GM19238 (cell line): ENCODE measurements at regions not wholly inside any gene's neighbourhood (a gene's known extent, or its start where the extent isn't known, plus 50 kb on each side); places are given as distances from the start of the nearest gene placed in this dataset.

Source experiments
- DNase-seq: peaks from one replicate; pipeline ENCODE4 v3.0.0; 2011; ENCODE audit warnings: low spot score; ENCODE audit not compliant: insufficient read length

DNA sequence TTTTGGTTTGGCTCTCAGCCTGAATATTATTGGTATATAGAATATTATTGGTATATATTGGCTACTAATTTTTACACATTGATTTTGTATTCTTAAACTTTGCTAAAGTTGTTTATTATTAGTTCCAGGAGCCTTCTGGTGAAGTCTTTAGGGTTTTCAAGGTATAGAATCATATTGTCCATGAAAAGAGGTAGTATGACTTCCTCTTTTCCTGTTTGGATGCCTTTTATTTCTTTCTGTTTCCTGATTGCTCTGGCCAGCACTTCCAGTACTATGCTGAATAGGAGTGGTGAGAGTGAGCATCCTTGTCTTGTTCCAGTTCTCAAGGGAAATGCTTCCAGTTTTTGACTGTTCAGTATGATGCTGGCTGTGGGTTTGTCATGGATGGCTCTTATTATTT is 107.3 kb upstream of the LIPC start:
- DNase-seq, result no peak

DNA sequence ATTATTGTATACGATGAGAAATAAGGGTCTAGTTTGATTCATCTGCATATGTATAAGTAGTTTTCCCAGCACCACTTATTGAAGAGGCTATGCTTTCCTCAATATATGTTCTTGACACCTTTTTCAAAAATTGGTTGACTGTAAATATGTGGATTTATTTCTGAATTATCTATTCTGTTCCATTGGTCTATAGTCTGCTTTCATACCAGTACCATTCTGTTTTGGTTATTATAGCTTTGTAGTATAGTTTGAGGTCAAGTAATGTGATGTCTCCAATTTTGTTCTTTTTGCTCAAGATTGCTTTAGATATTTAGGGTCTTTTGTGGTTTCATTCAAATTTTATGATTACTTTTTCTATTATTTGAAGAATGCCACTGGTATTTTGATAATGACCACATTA is 103.8 kb upstream of the LIPC start:
- no peak for DNase-seq

DNA sequence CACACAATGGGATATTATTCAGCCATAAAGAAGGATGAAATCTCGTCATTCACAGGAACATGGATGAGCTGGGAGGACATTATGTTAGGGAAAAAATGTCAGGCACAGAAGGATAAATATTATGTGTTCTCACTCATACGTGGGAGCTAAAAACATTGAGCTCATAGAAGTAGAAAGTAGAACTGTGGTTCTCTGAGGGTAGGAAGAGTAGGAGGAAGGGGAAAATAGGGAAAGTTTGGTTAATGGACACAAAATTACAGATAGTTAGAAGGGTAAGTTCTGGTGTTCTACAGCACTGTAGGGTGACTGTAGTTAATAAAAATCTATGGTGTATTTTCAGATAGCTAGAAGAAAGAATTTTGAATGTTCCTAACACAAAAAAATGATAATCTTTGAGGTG is 102.6 kb upstream of the LIPC start:
- DNase-seq, result no peak

- DNase-seq, result no peak
Measured at GRCh38 chr15:58329781-58330671, 101.8 kb upstream of the LIPC start.

GRCh38 chr15:58330741-58331559 is 100.8 kb upstream of the LIPC start:
- no peak for DNase-seq

- DNase-seq, result no peak
Measured at GRCh38 chr15:58331560-58331912, 100.3 kb upstream of the LIPC start.

GRCh38 chr15:58331913-58332675 is 99.7 kb upstream of the LIPC start:
- DNase-seq, result no peak

GRCh38 chr15:58332676-58333400 is 99.0 kb upstream of the LIPC start:
- no peak for DNase-seq

DNA sequence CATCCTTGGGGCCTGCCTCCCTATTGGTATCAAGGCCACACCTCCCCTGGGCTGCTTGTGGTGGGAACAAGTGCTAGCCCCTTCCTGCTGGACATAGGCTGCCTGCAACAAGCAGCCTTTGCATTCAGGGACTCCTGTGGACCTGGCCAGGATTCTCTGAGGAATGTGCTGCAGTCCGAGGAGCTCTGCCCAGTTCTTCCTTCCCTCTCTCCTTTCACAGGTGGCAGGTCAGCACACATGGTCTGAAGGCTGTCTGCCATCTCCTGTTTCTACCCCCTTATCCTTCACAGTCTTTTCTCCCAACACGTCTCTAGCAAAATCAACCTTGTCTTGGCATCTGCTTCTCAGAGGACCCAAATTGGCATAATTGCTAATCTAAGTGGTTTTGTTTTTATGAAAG is 97.0 kb upstream of the LIPC start:
- DNase-seq, result no peak

GRCh38 chr15:58336161-58336560 is 95.6 kb upstream of the LIPC start:
- DNase-seq, result no peak

- DNase-seq, result no peak
Measured at GRCh38 chr15:58340176-58340575, 91.6 kb upstream of the LIPC start.

DNA sequence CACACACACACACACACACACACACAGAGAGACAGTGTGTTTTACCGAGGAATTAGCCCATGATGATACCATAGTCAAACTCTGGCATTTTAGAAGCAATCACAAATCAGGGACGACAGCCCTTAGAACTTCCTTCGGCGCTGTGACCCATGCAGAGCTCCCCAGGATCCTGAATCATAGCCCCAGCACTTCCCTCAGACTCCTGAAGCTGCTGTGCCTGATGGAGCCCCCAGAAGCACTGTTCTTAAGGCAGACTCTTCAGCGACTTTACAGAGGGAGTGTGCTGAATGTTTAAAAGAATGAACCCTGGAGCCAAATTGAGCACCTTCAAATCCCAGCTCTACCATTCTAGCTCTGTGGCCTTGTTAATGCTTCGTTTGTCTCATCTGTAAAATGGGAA is 89.3 kb upstream of the LIPC start:
- DNase-seq, result no peak

DNA sequence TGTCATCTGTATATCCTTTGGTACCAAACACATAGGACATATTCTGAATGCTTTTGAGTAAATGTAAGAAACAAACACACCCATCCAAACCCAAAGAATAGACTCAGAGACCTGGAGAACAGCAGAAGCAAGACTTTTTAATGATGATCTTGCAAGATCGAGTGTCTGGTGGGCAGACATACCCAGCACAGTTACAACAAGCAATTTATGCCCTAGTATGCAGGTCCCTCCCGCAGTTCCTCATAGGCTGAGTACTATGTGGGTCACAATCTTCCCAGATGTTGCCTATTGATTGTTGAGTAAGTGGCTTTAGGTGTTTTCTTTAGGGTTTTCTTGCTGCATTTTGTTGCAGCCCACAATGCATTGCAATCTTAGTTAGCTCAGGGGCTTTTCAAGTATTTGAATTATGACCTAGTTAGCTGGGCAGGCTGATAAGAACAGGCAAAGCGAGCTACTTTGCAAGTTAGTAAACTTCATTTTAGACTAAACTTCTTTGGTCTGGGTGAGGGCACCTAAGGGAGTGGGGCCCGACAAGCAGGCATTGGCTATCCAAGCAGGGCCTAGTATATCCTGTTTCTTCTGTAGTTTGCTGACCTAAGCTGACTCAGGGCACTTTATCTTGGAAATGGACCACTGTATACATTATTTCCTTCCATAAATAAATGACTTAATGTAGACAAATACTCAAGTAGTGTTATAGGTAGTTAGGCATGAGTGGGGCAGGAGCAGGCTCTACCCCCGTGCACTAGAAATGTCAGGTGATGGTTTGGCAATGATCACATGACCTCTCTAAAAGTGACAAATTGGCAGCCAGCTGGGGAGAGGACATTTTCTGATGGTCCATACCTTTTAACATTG is 87.3 kb upstream of the LIPC start:
- DNase-seq, result no peak

DNA sequence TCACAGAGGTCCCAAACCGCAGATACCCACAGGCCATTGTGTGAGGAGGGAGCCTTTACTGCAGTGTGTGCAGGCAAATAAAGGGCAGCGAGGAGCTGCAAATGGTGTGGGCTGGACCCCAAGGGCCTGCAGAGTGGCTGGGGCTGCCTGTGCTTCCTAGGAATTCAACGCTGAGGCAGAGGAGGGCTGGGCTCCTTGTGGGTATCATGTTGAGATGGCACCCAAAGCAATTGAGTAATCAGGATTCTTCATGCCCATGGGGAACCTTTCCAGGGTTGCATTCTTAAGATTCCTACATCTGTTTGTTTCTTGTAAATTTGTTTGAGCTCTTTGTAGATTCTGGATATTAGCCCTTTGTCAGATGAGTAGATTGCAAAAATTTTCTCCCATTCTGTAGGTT is 85.4 kb upstream of the LIPC start:
- DNase-seq, result no peak

GRCh38 chr15:58348095-58348812 is 83.5 kb upstream of the LIPC start:
- DNase-seq, result no peak

- DNase-seq, result no peak
Measured at GRCh38 chr15:58352026-58352929, 79.5 kb upstream of the LIPC start.

- no peak for DNase-seq
Measured at GRCh38 chr15:58355382-58355971, 76.3 kb upstream of the LIPC start.

DNA sequence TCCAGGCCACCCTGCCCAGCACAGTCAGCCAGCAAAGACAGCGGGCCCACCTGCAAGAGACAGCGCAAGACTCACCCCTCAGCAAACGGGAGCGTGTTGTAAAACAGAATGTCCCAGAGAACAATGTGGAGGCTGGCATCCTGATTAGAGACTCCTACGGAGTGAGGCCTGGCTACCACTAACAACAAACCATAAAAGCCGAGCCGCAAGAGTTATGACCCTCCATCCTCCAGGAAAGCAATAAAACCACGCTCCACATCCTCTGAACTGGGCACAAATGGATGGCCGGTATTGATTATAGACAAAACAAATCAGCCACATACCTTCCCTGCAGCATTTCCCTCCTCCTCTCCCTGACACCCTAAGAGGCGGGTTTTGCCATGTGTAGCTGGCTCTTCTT is 75.8 kb upstream of the LIPC start:
- no peak for DNase-seq
